ENCODE measurements at regions not wholly inside any gene's neighbourhood (a gene's known extent, or its start where the extent isn't known, plus 50 kb on each side); places are given as distances from the start of the nearest gene placed in this dataset.

GRCh38 chr1:194184425-194184824 is 998.0 kb upstream of the B3GALT2 start:
- DNase-seq: no peak

DNA sequence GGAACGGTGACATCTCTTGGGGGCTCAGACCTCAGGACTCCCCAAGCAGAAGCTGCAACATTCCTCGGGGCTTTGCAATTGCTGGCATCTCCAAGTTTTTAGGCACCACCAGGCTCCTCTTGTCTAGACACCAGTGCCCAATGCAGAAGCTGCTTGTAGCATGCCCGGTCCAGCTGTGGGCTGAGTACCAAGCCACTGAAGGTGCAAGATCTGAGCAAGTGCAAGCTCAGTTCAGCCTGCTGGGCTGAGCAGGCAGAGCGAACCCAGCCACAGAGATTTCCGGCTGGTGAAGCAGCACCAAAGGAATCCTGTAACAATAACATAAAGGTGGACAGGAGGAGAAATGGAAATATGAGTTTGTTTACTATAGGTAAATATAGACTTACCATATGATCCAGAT is 995.4 kb upstream of the B3GALT2 start:
- DNase-seq: no peak

DNA sequence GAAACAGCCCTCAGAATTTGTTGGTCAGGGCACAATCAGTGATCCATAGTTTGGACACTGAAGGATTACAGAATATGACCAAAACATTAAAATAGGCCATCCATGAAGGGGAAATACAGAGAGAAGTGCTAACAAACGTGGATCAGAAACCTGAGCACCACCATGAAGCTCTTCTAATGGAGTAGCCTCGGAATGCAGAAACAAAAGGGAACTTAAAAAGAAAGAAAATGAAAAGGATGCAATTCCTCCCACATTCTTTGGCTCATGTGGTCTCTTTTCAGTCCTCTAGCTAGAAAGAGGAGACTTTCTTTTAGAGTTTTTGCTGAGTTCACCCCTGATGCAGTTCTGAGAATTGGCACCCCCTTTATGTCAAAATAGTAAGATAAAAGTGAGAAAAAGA is 989.8 kb upstream of the B3GALT2 start:
- no peak for DNase-seq

- DNase-seq: no peak
Measured at GRCh38 chr1:194175251-194175650, 988.8 kb upstream of the B3GALT2 start.

- DNase-seq: no peak
Measured at GRCh38 chr1:194174528-194174927, 988.1 kb upstream of the B3GALT2 start.

GRCh38 chr1:194171596-194171995 is 985.2 kb upstream of the B3GALT2 start:
- DNase-seq: no peak

- no peak for DNase-seq
Measured at GRCh38 chr1:194167956-194168640, 981.7 kb upstream of the B3GALT2 start.

DNA sequence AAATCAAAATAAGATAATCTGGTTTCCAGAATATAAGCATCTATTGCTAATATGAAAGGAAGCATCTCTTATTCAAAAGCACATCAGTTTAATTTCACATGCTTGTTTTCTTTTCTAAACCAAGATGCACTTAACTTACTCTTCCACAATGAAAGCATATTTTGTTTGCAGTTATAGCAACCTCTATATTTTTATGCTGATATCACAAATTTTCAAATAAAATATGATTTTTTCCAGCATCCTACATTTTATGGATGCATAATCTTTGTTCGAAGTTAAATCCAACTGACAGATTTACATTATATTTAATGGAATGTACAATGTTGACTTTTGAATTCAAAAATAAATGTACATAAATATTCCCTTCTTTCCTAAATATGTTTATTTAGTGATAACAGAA is 978.3 kb upstream of the B3GALT2 start:
- DNase-seq: no peak

- no peak for DNase-seq
Measured at GRCh38 chr1:194161591-194161990, 975.2 kb upstream of the B3GALT2 start.

DNA sequence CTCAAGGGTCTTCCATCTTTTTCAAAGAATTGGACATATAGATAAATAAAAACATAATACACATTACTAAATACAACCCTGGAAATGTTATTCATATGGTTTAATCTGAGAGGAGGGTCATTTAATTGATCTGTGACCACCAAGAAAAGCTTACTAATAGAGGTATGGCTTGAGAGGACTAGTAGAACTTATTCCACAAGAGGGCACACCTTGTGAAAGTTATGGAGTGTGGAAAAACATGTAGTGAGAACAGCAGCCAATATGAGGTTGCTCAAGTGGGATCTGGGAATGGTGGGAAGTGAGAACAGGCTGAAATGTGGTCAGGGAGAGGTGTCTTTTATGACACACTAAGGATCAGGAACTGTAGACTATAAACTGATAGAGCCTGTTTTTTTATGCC is 973.5 kb upstream of the B3GALT2 start:
- no peak for DNase-seq

- no peak for DNase-seq
Measured at GRCh38 chr1:194155962-194156361, 969.5 kb upstream of the B3GALT2 start.

DNA sequence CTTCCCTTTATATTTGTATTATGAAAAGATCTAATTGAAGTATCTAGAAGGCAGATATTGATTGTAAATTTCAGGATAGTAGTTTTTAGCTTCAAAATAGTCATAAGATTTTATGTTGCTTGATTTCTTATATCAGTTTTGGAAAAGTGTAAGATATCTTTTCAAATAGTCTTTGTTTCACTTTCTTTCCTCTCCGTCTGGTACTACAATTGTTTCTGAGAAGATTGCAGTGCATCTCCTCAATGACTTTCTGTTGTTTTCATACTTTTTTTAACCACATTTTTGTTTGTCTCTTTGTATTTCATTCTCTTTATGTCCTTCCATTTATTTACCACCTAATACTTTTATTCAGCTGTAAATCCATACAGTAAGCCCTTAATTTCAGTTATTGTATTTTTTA is 964.6 kb upstream of the B3GALT2 start:
- DNase-seq: no peak

GRCh38 chr1:194150242-194150641 is 963.8 kb upstream of the B3GALT2 start:
- no peak for DNase-seq

- no peak for DNase-seq
Measured at GRCh38 chr1:194133152-194133551, 946.7 kb upstream of the B3GALT2 start.

- no peak for DNase-seq
Measured at GRCh38 chr1:194118086-194118485, 931.7 kb upstream of the B3GALT2 start.

DNA sequence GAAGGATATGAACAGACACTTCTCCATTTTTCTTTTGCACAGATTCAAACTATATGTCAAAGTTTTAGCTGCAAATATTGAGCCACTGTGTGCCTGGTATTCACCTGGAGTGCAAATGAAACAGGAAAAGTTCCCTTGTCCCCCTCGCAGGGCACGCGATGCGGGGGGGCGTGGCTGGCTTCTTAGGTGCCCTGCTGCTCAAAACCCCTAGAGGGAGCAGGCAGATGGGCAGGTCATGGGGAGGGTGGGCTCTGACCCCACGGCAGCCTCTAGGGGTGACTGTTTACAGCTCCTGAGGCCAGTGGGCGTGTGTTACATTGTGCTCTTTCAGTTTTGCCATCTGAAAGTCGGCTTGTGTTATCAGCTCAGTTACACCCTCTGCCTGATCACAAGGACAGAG is 931.2 kb upstream of the B3GALT2 start:
- no peak for DNase-seq

- no peak for DNase-seq
Measured at GRCh38 chr1:194114288-194114687, 927.9 kb upstream of the B3GALT2 start.

GRCh38 chr1:194105381-194105780 is 919.0 kb upstream of the B3GALT2 start:
- no peak for DNase-seq

GRCh38 chr1:194104247-194104844 is 917.9 kb upstream of the B3GALT2 start:
- no peak for DNase-seq

GRCh38 chr1:194103516-194104246 is 917.3 kb upstream of the B3GALT2 start:
- no peak for DNase-seq

DNA sequence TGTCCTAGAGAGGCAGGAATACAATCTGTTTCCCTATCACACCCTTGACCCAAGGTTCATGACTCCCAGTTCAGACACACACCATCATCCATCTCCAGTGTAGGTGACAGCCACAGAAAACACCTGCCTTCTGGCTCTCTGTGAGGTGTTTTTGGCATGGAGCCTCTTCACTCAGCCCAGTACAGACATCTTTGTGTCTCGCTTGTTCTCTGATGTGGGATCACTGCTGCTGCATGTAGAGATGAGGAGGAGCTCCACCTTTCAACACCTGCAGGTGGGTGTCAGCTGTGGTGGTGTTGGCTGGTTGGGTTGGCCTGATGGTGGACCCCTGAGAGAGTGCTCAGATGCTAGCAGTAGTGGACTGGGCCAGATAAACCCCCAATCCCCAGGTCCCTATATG is 916.7 kb upstream of the B3GALT2 start:
- no peak for DNase-seq

DNA sequence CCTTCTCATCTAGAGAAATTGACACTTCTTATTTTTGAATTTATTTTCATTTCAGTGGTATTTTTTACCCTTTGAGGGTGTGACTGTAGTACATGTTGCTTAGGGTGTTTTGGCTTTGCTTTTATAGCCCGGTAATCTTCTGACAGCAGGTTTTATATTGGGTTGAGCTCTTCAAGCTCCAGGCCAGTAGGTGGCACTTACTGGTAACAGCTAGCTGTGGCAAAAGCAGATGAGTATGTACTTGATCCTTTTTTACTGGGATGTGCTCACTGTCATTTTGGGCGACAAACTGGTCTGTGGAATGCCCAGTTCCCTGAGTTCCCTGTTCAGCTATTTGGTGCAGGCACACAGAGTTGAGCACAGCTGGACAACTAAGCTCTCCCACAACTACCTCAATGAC is 916.2 kb upstream of the B3GALT2 start:
- no peak for DNase-seq

- DNase-seq: no peak
Measured at GRCh38 chr1:194084755-194085154, 898.3 kb upstream of the B3GALT2 start.

DNA sequence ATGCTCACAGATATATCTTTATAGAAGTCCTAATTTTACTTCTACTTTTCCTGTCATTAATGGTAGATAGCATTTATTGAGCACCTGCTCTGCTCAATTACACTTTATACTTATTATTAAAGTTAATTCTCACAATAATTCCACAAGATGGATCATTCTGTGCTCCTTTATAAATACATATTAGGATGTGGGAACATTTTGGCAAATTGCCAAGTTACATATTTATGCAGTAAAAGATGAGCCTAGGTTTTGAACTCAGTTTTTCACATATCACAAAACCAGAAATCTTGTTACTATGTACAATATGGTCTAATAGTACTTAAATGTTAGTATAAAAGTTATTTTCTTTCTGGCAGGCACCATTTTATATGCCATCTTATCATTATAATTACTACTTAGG is 895.0 kb upstream of the B3GALT2 start:
- DNase-seq: no peak
